Tongue (tissue), 1 donor: ENCODE measurements at regions not wholly inside any gene's neighbourhood (a gene's known extent, or its start where the extent isn't known, plus 50 kb on each side); places are given as distances from the start of the nearest gene placed in this dataset.

ENCODE experiments used
- DNase-seq: peaks from one replicate; pipeline ENCODE4 v3.0.0-alpha.2; 2015

GRCh38 chr15:26477044-26477443 lies 295.8 kb downstream of the GABRB3 start:
- peak; percentile 28 for DNase-seq

- no peak for DNase-seq
These were observed 297.3 kb downstream of the GABRB3 start for GRCh38 chr15:26475554-26475953.

GRCh38 chr15:26472661-26473060 lies 300.2 kb downstream of the GABRB3 start:
- no peak for DNase-seq

GRCh38 chr15:26461847-26462608 lies 310.8 kb downstream of the GABRB3 start:
- no peak for DNase-seq

GRCh38 chr15:26460165-26460564 lies 312.7 kb downstream of the GABRB3 start:
- no peak for DNase-seq

- no peak for DNase-seq
These were observed 317.0 kb downstream of the GABRB3 start for GRCh38 chr15:26455828-26456227.

GRCh38 chr15:26453914-26454313 lies 319.0 kb downstream of the GABRB3 start:
- DNase-seq: peak; percentile 25

GRCh38 chr15:26451995-26452394 lies 320.9 kb downstream of the GABRB3 start:
- no peak for DNase-seq

GRCh38 chr15:26449291-26449690 lies 323.6 kb downstream of the GABRB3 start:
- no peak for DNase-seq

- peak; percentile 14 for DNase-seq
These were observed 329.5 kb downstream of the GABRB3 start for GRCh38 chr15:26443321-26443720.

GRCh38 chr15:26442680-26443079 lies 330.2 kb downstream of the GABRB3 start:
- no peak for DNase-seq

- DNase-seq: no peak
These were observed 333.2 kb downstream of the GABRB3 start for GRCh38 chr15:26439681-26440080.

GRCh38 chr15:26438718-26439117 lies 334.1 kb downstream of the GABRB3 start:
- DNase-seq: no peak

GRCh38 chr15:26438316-26438715 lies 334.6 kb downstream of the GABRB3 start:
- DNase-seq: no peak

- no peak for DNase-seq
These were observed 339.0 kb downstream of the GABRB3 start for GRCh38 chr15:26433818-26434217.

- no peak for DNase-seq
These were observed 339.8 kb downstream of the GABRB3 start for GRCh38 chr15:26433060-26433459.

- DNase-seq: no peak
These were observed 351.8 kb downstream of the GABRB3 start for GRCh38 chr15:26421065-26421464.

- no peak for DNase-seq
These were observed 377.2 kb downstream of the GABRB3 start for GRCh38 chr15:26395624-26396023.

- no peak for DNase-seq
These were observed 378.1 kb downstream of the GABRB3 start for GRCh38 chr15:26394801-26395200.

- DNase-seq: no peak
These were observed 379.9 kb downstream of the GABRB3 start for GRCh38 chr15:26392956-26393355.

GRCh38 chr15:26391567-26392194 lies 381.2 kb downstream of the GABRB3 start:
- DNase-seq: peak; percentile 55

GRCh38 chr15:26382444-26383072 lies 390.3 kb downstream of the GABRB3 start:
- peak; percentile 49 for DNase-seq

GRCh38 chr15:26378304-26378703 lies 394.6 kb downstream of the GABRB3 start:
- DNase-seq: no peak

GRCh38 chr15:26376243-26376642 lies 396.6 kb downstream of the GABRB3 start:
- no peak for DNase-seq
